ENCODE measurements at regions not wholly inside any gene's neighbourhood (a gene's known extent, or its start where the extent isn't known, plus 50 kb on each side); places are given as distances from the start of the nearest gene placed in this dataset.
"Not testable (repeated sequence)": the region's sequence is repeated elsewhere in the genome, so short reads cannot be mapped to it uniquely, and the experiment has no call there.

DNA sequence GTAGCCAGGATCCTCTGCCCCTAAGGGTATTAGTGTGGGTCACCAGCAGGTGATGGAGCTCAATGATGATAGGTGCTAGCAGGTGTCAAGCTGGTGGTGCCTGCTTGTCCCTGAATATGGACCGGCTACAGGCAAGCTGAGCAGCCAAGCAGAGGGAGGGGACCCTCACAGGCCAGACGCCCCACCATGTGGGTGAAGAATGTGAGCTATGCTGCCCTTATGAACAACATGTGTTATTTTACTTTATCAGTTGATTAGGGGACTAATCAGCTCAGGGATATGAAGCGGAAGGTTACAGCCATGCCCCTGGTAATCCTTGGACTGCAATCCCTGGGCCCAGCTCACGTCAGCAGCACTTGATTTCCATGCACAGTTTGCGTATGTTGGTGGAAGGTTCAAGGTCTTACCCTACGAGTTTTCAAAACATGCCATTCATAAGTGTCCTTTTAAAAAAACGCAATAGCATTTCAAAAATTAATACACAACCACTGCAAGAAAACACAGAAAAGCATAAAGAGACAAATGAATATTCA is 106.0 kb downstream of the CDC7 start:
- no peak for DNase-seq

DNA sequence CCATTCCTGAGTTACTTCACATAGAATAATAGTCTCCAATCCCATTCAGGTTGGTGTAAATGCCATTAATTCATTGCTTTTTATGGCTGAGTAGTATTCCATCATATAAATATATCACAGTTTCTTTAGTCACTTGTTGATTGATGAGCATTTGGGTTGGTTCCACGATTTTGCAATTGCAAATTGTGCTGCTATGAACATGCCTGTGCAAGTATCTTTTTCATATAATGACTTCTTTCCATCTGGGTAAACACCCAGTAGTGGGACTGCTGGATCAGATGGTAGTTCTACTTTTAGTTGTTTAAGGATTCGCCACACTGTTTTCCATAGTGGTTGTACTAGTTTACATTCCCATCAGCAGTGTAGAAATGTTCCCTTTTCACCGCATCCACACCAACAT is 107.0 kb downstream of the CDC7 start:
- DNase-seq = not testable (repeated sequence)

DNA sequence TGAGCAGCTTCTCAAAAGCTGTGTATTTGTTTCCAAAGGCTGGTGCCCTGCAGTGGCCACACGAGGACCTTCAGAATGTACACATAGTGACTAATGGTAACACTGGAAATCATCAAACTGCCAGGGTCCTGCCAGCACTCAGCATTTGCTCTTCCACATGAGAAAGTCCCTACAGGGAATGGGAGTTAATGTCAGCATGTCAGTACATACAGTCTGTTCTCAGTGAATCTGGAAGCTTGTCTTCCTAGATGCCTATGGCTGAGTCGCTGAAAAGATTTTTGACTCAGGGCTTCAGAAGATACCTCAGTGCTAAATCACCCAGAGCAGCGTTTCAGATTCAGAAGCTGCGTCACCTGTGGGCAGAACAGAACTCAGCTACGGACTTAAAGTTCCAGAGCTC is 108.2 kb downstream of the CDC7 start:
- no peak for DNase-seq

DNA sequence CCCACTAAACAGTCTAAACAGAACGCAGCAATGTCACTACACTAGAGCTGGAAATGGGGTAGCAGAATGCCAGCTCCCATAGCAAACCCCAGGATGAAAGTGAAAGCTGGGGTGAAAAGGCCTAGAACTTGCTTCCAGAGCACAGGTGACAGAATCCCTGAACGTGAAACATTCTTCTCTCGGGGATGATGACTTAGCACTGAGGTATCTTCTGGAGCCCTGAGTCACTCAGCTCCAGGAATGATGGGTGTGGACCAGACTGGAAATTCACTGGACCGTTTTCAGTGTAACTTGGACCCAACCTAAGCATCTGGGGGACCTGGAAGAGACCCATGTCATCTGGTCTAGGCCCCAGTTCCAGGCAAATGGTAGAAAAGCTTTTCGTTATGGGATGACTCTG is 108.9 kb downstream of the CDC7 start:
- no peak for DNase-seq

DNA sequence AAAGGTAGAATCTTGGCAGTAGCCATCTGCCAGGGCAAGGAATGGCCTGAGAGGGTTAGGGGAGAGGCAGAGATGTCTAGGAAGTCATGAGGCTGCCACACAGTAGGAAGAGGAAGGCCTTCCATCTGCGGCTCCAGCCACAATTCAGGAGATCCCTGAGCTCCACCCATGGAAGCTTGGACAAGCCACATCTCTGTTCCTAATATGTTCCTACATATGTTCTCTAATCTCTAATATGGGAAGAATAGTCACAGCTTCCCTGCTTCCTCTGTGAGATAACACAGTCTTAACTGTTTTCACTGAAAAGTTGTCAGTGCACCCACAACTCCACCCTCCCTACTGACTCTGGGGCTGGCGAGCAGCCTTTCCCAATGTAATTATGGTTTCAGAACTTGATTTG is 109.5 kb downstream of the CDC7 start:
- no peak for DNase-seq

DNA sequence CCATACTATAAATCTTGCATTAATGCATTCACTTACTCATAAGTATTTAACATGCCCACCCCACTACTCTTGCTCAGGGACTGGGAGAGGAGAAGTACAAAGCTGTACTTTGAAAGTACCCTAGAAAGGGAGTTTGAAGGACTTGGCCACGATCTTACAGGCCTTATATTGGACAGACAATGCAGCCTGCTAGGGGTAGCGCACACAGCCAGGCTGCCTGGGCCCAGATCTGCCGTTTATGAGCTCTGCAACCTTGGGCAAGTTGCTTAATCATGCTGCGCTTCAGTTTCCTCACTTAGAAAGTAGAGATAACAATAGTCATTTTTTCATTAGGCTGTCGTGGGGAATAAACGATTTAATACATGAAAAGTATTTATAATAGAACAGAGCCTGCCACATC is 110.1 kb downstream of the CDC7 start:
- DNase-seq = no peak

DNA sequence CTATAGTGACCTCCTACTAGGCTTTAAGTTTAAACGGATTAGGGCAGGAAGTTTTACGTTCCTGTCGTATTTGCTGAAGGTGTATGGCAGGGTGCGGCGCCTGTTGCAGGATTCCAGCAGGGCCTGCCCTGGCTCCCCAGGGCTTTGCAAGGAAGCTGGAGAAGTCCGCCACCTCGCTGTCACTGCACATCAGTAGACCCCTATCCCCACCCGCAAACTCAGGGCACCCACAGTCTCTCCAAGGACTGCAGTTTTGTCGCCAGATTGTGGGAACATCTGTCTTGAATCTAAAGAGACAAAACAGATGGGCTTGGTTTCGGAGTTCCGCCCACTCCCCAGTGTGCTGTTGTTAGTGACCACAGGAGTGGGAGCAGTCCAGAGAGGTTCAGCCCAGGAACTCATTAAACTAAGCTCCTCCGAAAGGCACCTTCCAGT is 110.8 kb downstream of the CDC7 start:
- DNase-seq = no peak

DNA sequence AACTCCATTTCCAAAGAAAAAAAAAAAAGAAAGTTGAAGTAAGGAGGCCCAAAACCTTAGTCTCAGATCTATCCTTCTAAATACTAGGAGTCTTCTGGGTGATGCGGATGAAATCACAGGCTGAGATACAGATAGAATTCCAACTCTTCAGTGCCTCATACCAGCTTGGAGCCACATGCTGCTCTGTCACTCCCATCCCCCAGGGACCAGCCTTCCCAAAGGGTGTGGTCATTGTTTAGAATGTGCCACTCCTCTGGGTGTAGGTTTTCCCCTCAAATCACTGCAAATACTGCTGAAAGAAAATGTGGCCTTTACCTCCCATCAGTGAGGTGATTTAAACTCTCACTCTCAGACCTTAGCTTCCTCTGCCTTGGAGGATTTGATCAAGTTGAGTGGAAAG is 112.9 kb downstream of the CDC7 start:
- DNase-seq = no peak

DNA sequence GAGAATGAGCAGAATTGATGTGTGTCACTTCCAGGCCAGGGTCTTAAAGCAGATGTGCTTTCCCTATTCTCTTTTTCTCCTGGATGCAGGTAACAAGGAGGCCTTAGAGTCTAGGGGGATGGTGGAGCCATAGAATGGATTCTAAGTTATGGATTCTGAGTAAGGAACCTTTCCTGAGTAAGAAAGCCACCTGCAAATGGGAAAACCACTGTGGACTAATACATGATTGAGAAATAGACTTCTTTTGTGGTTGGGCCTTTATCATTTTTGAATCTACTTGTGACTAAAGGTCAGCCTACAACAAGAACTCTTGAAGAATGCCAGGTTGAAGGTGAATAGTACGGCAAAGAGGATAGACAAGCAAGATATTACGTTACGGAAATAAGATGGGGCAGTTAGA is 116.1 kb downstream of the CDC7 start:
- no peak for DNase-seq

DNA sequence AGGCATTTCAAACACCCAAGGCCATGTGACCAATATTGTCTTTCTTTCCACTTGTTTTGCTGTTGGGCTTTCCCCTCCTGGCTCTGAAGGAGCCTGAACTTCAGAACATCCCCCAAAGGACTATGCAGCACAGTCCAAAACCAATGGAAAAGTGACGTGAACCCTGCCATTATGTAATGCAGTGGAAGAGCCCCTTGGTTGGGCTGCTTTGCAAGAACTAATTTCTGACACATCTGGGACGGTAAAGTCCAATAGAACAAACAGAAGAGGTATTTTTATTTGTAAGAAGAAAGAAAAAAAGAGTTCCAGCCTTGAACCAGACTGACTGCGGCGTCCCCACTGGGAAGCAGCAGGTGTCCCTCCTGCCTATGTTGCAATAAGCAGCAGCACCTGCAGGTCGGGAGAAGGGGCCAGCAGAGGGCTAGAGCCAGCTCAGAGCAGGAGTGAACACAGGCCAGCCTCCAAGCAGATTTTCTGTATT is 116.7 kb downstream of the CDC7 start:
- DNase-seq = peak; percentile 88

DNA sequence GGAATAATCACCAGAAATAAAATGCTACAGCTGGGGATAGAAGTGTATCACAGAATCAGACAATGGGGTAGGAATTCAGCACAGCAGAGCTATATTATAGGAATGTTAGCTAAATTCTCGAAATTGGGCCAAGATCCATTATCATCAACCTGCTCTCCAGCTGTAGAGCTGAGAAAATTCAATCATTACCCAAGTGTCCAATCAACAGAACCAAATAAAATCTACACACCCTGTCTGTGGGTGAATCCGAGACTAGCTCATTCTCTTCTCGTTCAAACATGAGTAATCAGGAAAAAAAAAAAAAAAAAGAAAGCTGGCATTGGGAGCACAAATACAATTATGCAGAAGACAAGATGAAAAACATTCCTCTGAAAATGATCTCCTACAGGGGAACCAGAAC is 119.2 kb downstream of the CDC7 start:
- no peak for DNase-seq

DNA sequence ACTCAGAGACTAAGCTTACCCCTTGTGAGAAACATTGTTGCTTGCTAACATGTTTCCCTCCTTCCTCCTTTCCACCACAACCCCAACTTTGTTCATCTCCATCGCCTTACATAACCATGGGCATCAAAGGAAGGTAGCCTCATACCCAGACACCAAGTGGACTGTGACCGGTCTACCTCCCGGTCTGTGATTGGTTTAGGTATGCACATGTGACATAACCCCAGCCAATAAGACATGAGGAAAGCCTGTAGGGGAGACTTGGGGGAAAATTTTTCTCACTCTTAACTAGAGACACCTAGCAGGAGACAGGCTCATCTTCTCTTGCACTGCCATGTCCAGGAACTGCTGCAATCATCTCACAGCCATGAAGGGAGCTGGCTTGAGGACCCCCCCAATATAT is 120.7 kb downstream of the CDC7 start:
- DNase-seq = no peak

DNA sequence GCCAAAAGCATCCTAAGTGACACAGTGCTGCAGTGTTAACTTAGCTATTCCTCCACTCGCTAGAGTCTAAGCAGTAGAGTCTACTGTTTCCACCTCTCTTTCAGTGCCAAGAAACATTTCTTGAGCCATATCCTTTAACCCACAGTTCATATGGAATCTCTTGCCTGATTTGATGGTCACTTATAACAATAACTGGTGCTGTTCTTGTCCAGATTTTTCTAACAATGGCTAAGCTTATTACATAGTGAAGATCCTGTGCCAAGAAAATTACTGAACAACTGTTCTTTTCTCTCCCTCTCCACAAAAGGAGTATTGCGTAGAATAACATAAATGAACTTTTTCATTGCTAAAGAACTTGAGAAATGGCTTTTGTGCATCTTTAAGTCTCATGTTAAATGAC is 121.3 kb downstream of the CDC7 start:
- DNase-seq = no peak

DNA sequence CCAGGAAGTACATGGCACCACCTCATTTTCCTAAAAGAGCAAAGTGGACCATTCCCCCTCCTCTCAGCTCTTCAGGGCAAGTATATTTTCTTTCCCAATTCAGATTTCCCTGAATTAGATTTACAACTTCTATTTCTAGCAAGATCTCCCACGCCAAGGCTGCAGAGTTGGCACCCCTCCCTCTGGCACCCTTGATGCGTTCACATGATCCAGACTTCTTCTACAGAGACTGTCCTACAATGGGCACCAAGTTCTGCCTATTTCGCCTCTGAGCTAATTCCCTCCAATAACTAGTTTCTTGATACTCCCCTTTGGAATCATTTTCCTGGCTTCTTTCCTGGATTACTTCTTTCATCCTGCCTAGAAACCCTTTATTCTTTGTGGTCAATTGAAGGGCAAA is 122.0 kb downstream of the CDC7 start:
- DNase-seq = peak; percentile 71

DNA sequence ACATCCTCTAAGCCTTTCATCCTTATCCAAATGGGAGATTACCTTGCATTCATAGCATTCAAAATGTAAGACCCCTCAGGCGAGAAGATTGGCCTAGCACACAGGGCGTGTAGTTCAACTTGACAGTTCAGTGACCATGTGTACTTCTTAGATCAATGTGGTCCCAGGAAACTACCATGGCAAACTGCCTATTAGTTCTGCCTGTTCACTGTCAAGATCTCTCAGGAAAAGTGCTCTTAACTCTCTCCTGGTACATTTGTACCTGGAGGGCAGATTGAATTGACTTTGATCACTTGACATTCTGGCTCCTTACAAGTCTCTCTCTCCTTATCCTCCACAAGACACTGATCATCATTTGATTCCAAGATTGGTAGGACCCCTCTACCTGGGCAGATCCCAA is 122.4 kb downstream of the CDC7 start:
- no peak for DNase-seq

DNA sequence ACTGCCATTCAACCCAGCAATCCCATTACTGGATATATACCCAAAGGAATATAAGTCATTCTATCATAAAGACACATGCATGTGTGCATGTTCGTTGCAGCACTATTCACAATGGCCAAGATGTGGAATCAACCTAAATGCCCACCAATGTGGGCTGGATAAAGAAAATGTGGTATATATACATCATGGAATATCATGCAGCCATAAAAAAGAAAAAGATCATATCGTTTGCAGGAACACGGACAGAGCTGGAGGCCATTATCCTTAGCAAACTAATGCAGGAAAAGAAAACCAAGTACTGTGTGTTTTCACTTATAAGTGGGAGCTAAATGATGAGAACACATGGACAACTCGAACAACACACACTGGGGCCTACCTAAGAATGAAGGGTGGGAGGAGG is 123.7 kb downstream of the CDC7 start:
- DNase-seq = no peak
